ENCODE measurements at regions not wholly inside any gene's neighbourhood (a gene's known extent, or its start where the extent isn't known, plus 50 kb on each side); places are given as distances from the start of the nearest gene placed in this dataset.
"Not testable (repeated sequence)": the region's sequence is repeated elsewhere in the genome, so short reads cannot be mapped to it uniquely, and the experiment has no call there.

DNA sequence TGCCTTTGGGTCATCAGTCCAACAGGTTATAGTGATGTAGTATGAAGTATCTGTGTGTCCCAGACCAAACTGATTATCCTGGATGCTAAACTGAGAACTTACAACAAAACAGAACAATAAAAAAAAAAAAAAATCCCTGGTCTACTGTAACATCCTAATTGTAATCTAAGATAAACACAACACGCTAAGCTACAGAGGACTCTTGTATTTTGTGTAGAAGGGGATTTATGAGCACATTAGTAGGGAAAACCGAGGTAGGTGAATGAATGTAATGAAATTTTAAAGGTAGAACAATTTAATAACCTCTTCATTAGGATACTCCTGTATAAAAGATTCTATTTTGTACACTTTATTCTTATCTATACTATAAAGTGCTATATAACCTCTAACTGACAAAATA, 424.1 kb downstream of the NDFIP2 start:
- FAIRE-seq = no peak

DNA sequence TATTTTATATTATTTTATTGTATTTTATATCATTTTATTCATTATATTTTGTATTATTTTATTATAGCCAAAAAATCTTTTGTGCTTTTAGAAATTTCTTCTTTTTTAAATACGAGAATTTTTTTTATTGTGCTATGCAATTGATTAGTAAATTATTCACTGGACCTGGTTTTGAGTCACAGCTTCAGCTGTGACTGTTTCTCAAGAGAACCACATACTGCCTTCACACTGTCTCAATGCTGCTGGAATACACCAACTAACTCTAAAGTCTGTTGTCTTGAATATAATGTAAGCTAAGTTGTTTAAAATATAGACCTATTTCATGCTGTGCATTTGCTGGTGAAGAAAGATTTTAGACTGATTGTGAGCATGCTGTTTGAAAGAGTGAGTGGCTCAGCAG, 423.6 kb downstream of the NDFIP2 start:
- FAIRE-seq = no peak

DNA sequence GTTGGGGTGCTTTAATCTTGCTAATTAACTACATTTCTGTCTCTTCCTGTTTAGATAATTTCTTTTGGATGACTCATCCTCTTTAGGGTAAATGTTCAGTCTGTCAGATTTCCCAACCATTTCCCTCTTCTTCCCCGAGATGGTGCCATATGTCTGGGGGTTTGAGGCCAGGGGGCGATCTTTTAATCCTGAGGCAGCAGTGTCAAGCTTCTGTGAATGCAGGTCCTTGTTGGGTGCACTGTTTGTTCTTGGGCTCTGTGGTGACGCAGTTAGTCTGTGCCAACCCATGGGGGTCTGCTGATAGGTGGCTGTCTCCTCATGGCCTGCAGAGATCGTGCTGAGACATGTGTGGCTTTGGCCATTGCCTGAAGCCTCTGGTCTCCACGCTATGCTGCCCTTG, 420.4 kb downstream of the NDFIP2 start:
- no peak for FAIRE-seq

DNA sequence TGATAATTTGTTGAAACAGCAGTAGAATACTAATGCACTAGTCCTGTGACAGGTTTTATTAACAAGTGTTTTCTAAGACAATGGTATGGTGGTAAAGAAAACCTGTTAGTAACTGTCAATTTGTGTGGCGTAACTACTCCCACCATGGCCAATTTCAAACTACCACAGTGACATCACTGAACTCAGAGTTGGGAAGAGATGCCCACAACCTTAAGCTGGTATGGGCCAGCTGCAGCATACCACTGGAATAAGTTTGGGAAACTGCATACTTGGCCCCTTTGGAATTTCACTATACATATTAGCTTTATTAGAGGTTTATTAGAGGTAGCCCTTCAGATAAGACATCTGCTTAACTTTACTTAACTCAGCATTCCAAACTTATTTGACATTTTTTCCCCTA, 419.4 kb downstream of the NDFIP2 start:
- no peak for FAIRE-seq

DNA sequence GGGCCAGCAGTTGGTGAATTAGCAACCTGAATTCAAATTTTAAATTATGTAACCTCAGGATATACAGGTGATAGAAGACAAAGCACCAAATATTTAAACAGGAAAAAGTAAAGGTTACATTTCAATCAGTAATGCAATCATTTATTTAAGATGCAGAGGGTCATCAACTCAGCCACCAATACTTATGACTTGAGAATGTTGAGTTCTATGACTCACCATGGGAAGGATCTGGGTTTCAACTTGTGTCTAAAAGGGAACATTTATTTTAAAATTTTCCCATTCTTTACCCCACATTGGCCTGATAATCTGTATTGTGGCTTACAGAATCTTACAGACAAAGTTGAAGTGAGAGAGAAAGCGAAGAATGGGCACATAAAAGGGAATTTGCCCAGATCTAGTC, 418.0 kb downstream of the NDFIP2 start:
- FAIRE-seq = no peak

DNA sequence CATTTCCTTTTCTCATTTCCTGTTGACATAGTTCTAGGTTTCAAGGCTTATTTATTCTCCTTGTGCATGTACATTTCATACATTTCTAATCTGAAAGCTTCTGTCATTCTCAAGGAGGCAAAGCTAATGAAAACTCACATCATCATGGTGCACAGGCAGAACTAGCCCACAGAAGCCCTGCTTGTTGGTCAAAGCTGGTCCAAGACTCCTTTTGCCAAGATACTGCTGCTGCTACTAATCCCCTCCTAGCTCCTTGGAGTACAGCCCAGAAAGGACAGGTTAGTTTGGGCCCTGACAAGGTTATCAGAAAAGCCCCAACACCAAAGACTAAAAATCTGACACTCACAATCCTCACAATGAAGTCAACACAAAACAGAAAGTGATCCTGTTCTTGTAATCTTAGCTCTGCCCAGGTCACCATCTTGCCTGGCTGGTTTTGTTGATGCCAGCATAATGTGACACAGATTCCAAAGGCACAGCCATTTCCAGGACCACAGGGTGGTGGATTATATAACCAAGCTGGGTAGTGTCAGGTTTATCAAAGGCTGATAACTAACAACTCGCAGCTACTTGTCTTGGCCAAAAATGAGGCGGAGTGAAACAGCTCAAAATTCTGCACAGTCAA, 417.4 kb downstream of the NDFIP2 start:
- FAIRE-seq = no peak

DNA sequence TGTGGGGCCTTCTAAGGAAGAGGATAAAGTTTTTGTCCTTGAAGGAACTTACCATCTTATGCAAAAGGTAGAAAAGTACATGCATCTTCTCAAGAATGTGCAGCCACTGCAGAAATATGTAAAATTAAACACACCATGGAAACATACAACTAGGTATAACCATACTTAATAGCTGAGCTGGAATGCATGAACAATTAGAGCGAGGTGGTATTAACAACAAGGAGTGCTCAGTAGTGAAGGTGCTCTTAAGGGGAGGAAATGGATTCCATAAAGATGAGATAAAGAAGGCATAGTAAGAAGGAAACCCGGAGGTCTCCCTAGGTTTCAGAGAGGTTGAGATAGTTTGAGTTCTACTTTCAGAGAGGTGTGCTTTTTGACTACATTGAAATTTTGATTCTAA, 415.9 kb downstream of the NDFIP2 start:
- no peak for FAIRE-seq

DNA sequence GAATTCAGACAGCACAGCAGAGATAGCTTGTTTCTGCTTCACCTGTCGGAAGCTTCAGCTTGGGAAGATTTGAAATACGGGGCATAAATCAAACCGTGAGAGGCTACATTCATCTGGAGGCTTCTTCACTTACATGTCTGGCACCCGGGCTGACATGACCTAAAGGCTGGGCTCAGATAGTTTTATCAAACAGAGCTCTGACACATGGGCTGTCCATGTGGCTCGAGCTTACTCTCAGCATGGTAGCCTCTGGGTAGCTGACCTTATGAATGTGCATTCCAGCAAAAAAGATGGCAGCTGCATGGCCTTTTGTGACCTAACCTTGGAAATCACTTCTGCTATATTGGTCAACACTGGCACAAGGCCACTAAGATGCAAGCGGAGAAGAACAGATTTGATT, 414.5 kb downstream of the NDFIP2 start:
- FAIRE-seq = no peak

DNA sequence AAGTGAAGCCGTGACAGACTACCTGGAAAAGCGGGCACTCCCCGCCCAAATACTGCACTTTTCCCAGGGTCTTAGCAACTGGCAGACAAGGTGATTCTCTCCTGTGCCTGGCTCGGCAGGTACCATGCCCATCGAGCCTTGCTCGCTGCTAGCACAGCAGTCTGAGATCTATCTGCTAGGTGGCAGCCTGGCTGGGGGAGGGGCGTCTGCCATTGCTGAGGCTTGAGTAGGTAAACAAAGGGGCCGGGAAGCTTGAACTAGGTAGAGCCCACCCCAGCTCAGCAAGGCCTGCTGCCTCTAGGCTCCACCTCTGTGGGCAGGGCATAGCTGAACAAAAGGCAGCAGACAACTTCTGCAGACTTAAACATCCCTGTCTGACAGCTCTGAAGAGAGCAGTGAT, 406.3 kb downstream of the NDFIP2 start:
- FAIRE-seq = not testable (repeated sequence)

DNA sequence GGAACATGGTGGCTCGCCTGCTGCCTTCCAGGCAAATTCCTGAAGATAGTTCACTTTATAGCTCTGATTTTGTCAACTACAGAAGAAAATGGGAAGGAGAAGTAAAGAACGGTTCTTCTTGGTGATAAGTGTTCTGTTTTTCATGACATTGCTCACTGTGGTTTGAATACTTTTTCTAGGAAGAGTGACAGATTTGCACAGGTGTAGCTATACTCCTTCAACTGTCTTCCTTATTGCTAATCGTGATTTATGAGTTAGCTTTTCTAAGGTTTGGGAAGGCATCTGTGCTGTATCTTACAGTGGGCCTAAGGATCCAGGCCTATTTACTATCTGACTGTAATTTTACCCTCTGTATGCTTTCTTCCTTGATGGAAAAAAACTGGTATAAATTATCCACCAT, 405.6 kb downstream of the NDFIP2 start:
- FAIRE-seq = no peak

DNA sequence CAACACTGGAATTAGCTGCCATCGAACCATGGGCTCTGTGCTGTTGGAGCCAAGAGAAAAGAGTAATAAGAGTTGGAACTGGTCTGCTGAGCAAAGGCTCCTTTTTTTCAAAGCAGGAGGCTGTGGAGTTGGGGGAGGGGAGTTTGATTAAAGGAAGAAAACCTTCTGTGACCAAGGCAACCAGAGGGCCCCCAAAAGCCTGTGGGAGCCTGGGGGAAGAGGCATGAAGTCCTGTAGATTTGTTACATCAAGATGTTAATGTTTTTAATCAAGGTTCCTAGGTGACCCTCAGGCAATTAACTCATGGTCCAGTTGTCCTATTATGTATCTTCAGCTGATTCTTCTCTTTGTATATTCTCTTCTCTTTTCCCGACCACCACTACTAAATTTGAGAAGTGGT, 403.9 kb downstream of the NDFIP2 start:
- no peak for FAIRE-seq

DNA sequence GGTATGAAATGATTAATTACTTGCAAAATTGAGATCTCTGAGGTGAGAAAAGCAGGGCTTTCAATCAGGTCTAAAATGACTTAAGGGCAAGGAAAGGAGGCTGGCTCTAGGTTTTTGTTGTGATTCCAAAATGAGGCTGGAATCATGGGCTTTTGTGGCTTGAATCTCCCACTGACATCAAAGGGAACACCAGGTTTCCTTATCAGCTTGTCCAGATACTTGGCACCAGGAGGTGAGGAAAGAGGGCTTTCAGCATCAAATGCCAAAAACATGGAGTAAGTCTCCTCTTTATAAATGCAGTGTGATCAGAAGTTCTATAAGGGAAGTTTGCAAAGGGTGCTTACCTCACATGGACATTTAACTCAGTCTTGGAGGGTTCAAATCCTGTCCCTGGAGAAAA, 402.3 kb downstream of the NDFIP2 start:
- FAIRE-seq = no peak

DNA sequence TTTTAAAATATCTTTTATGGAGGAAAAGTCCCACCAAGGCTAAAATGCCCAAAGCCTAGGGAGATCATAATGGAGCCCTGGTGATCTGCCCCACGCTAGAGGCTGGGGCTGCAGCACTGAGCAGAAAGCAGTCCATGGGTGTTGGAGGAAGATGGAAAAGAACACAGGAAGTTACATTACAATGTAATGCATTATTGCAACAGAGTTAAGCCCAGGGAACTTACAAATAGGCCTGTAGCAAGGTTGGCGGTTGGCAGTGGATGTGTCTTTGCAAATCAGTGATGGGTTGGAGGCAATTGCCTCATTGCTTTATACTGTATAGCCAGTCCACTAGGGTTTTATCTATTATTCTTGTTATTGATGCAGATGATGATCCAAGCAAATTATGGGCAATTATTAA, 399.9 kb downstream of the NDFIP2 start:
- no peak for FAIRE-seq

DNA sequence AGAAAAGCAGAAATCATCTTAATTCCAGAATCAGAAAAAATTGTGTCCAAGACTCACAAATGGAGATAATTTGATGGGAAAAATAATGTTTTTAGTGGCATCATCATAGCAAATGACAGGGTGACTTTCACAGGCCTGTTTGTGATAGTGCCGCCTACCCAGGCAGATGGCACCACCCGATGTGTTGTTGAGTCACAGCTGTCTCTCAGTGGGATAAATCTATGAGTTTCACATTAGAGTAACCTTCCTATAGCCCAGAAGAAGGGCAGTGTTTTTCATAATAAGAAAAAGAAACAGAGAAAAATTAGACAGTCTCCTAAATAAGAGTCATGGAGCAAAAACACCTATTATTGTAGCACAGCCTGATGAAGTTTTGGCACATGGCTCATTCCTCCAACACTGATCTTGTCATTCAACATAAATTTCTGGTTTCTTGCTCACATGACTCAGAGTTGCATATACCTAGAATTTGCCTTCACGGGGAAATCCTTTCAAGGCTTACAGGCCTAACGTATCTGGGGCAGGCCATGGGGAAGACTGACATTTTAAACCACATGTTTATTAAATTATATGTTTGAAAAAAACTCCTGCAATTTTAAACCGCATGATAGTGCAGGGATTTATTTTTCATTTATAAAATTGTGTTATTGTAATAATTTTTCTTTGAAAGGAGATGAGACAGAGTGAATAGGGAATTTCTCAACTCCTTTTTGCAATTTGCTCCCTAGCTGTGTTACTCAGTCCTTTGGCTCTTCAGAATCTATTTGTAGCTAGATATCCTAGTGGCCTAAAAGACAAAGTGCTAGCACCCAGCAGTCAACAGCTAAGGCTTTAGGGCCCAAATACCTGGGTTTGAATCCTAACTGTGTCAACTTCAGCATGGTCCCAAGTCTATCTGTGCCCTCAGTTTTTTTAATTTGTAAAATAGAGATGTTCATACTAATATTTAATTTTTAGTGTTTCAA, 393.7 kb downstream of the NDFIP2 start:
- no peak for FAIRE-seq

DNA sequence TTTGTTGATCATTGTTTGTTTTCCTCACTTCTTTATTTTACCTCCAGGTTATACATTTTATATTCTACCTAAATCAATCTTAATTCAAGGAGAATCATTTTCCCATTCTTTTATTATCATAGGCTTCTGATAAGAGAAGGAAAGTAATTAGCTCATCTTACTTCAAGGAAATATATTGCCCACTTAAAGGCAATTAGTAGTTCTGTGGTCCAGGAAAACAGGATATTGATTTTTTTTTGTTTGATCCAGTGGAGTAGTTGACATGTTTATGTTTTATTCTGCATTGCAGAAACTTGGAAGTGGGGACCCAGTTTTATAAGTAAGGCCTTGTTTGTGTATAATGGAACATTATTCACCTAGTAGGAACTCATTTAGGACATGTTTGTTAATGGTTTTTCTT, 390.6 kb downstream of the NDFIP2 start:
- FAIRE-seq = no peak

DNA sequence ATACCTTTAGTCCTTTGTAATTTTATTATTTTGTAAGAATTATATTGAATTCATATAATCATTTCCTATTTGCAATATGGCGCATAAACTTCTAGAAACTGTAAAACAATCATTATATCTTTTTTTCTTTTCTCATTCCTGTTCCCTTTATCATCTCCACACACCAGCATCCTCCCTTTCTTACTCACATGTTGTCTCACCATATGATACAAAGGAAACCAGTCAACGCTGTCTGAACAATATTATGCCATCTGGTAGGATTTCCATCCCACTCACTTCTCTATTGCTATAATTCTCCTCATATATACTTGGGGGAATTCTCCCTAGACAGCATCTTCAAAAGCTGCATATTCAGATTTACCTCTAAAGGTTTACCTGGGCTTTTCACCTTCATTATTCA, 389.8 kb downstream of the NDFIP2 start:
- no peak for FAIRE-seq

DNA sequence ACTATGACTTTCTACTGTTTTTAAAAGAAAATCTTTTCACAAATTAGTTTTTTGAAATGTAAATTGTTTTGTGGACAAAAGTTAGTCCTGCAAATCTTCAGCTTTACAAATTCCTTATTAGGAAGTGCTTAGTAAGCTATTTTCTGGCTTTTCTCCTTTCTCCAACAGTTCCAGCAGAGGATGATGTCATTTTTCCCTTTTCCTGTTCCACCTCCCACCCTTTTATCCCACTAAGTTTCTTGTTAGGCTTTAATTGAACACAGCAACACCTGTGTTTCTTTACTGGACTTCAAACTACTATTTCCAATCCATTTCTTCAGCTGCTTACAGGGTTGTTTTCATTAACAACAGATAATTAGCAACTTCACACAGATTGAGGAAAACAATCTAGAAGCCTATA, 389.2 kb downstream of the NDFIP2 start:
- no peak for FAIRE-seq

DNA sequence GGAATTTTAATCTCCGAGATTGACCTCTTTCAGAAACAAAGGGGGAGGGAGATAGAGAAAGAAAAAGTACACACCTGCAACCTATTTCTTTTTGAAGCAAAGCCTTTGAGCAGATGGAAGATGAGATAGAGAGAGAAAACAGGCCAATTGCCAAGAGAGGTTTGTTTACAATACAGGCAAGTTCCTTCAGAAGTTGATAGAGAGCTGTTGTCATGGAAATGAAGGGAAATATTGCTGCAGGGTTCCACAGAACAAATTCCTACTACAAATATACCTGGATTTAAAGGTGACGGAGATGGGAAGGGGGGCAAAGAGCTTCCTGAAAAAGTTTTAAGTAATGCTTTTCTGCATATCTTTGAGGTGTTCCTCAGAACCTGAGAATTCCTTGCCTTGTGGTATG, 388.4 kb downstream of the NDFIP2 start:
- FAIRE-seq = no peak

DNA sequence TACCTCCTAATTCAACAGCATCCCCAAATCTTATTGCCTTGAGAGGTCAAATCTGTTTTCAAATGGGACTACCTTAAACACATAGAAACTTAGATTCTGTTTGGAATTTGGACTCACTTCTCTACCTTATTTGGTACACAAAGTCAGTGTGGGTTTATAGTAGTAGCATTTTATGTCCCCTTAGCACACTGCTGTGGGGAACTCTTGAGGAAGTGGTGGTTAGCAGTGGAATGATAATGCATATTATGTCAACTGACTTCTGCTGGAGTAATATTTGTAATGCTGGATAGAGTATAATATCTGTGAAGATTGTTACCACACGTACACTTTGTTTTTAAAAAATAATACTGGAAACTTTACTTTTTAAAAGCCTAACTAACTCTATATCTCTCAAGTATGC, 386.3 kb downstream of the NDFIP2 start:
- no peak for FAIRE-seq

DNA sequence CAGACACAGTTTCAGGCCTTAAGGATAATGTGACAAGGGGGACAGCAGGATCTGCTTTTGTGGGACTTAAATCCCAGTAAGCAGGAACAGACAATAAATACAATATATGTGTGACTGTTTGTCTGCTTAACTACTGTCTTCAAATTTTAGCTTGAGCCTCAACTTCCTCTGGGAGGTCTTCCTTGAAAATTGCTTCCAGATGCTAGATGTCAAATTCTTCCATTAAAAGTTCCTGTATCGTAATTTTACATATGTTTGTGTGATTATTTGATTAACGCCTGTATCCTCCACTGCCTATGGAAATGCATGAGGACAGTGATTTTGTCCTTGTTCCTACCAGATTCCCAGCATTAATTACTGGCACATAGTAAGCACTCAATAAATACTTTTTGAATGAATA, 385.5 kb downstream of the NDFIP2 start:
- FAIRE-seq = no peak

DNA sequence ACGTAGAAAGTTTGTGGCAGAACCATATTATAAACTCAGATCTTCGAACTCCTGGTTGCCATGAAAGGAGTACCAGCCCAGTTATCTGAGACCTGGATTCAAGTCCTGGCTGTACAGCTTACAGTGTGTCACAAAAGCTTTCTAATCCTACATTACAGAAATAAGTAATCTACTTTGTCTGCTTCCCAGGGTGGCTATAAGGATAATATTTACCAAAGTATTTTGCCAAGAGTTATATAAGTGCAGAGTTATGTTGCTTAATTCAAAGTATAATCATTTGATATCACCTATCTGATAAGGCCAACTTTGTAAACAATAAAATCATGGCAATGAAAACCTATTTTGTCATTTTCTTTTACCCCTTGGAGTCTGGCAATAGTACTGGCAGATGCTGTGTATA, 381.6 kb downstream of the NDFIP2 start:
- no peak for FAIRE-seq

DNA sequence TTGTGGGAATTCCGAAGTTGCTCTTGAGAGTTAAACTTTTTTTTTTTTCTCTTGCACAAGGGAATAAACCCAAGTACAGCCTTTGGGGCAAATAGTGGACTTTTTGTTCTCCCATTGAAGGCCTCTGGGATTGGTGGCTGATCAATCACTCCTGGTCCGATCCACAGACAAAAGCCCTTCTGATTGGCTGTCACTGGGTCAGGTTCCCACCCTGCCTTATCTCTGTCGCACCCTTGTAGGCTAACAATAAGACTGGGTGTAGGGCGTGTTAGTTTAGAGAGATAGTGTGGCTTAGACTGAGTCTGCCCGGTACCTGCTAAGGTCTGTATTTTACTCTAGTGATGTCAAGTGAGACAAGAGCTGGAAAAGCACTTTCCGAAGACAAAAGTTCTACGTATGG, 380.8 kb downstream of the NDFIP2 start:
- no peak for FAIRE-seq

DNA sequence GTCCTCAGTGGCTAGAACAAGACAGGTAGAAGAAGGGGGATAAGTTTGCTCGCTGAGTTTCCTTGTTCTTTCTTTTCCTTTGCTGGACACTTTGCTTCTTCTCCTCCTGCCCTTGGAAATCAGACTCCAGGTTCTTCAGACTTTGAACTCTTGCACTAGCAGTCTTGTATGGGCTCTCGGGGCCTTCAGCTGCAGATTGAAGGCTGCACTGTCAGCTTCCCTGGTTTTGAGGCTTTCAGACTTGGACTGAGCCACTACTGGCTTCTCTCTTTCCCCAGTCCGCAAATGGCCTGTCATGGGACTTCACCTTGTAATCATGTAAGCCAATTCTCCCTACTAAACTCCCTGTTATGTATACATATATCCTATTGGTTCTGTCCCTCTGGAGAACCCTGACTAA, 379.8 kb downstream of the NDFIP2 start:
- FAIRE-seq = no peak

DNA sequence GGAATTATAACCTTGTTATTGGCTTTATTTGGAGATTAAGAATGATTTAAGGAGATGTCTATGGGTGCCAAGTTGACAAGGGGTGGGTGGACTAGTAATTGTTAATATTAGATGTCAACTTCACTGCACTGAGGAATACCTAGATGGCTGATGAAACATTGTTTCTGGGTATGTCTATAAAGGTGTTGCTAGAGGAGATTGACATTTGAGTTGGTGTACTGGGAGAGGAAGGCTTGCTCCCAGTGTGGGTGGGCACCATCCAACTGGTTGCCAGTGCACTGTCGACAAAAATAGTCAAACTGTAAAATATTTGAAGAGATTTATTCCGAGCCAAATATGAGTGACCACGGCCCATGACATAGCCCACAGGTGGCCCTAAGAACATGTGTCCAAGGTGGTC, 378.8 kb downstream of the NDFIP2 start:
- FAIRE-seq = no peak

DNA sequence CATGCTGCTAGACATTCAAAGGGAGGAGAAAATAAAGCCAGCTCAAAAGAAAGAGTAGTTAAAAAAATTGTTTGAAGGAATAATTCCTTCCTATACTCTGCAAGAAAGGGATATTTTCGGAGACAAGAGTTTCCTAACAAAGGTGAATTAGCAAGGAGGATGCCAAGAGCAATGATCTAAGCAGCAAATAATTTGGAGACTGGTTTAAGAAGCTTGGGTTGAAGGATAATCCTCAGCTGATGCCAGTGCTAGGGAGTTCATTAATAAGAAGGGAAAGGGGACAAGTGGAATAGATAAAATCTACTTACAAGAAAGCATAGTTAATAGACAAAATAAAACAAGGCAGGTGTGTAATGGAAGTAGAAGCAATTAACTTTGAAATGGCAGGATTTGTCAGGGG, 372.3 kb downstream of the NDFIP2 start:
- FAIRE-seq = no peak
